Activated CD8-positive, alpha-beta T cell treated with anti-CD3 and anti-CD28 coated beads, Interleukin-2, amount 10 ng/mL, durations not matched to agents 7 days and 5 days (primary cell): ENCODE measurements at regions not wholly inside any gene's neighbourhood (a gene's known extent, or its start where the extent isn't known, plus 50 kb on each side); places are given as distances from the start of the nearest gene placed in this dataset.

Source experiments
- ATAC-seq: fragments of 150-1000 bp; cut with Tn5 transposase; one replicate; pipeline ENCODE4 v1.10.0; 2021; ENCODE audit warnings: moderate library complexity
- CTCF ChIA-PET: fragments of 350-600 bp; sonication (Branson Sonifier 250); formaldehyde crosslinking; loops from one replicate; lab custom pipeline; 2021; ENCODE audit warnings: antibody characterized with exemption; lab: Charles Lee
- POLR2A ChIA-PET: fragments of 350-600 bp; sonication (Branson Sonifier 250); formaldehyde crosslinking; loops from one replicate; lab custom pipeline; 2021; ENCODE audit warnings: antibody characterized with exemption; lab: Charles Lee
- DNase-seq: peaks from one replicate; pipeline ENCODE4 v3.0.0-alpha.2; 2020
- H3K27ac Mint-ChIP-seq: one replicate; pipeline ENCODE4 v1.8.0; 2021; ENCODE audit warnings: mild to moderate bottlenecking, mixed read lengths
- H3K27me3 Mint-ChIP-seq: one replicate; pipeline ENCODE4 v1.8.0; 2021; ENCODE audit warnings: low read depth, mixed read lengths
- H3K36me3 Mint-ChIP-seq: one replicate; pipeline ENCODE4 v1.8.0; 2021; ENCODE audit warnings: low read depth, mixed read lengths
- H3K4me1 Mint-ChIP-seq: one replicate; pipeline ENCODE4 v1.8.0; 2021; ENCODE audit warnings: low read depth, mixed read lengths
- H3K4me3 Mint-ChIP-seq: one replicate; pipeline ENCODE4 v1.8.0; 2021; ENCODE audit warnings: mild to moderate bottlenecking, mixed read lengths
- H3K9me3 Mint-ChIP-seq: one replicate; pipeline ENCODE4 v1.8.0; 2022; ENCODE audit warnings: mixed read lengths; ENCODE audit not compliant: insufficient read depth

DNA sequence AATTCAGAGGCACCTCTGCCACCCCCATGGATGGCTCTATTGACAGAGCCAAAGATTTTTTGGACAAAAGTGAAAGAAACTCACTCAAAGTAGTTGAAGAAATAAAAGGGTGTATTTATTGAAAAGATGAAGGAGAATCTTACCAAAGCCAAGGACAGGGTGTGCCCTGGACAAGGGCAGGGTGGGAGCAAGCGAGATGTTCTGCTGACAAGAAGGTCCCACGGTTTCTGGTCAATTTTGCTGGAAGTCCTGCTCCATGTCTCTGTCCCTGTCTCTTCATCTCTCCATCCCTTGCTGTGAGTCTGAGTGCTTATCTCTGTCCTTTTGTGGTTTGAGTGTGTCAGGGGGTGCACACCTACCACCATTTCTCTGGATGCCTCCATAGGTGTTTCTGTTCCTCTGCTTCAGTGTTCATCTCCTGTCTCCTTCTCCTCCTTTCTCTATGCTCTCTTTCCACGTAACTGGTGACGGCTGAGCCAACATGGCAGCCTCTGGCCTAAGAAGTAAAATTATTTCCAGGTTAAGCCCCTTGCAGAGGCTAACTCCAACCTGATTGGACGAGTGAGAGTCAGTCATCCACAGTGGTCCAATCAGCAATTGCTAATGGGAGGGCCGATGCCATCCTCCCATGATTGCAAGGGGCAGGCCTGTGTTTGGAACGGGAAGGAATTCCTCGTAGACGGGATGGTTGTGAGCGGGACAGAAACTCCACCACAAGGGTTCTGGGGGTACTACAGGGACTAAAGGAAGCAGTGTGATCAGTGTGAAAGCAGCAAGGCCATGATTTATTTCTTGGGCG, 502.1 kb upstream of the CDH4 start:
- ATAC-seq (no peak), DNase-seq (no peak)
- ChIA-PET POLR2A (no interaction called here), CTCF (no interaction called here)
- H3K4me3 Mint-ChIP-seq: no peak overlapping the region
- no peaks in the 10 kb centered on the region for H3K27me3 Mint-ChIP-seq
- no peaks in the 10 kb centered on the region for H3K36me3 Mint-ChIP-seq
- H3K9me3 Mint-ChIP-seq: no peaks in the 10 kb centered on the region
- no peak overlapping the region for H3K27ac Mint-ChIP-seq
- H3K4me1 Mint-ChIP-seq: no peaks in the 10 kb centered on the region

DNA sequence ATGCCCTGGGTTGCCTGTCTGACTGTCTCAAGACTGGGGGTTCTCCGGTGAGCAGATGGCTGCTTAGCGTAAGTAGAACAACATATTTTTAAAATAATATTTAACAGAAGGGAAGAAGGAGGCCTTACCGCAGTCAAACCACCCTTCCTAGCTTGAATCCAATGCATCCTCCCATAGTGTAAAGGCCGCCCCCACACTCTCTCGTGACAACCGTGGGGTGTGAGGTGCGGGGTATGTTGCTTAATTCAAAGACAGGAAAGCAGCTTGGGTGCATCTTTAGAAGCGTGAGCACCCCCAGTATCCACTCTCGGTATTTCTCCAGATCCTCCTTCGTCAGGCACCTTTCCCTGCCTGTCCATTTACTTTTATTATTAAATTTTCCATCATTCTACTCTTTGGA, 501.2 kb upstream of the CDH4 start:
- DNase-seq (no peak), ATAC-seq (no peak)
- Mint-ChIP-seq H3K9me3 (no peaks in the 10 kb centered on the region), H3K27me3 (no peaks in the 10 kb centered on the region), H3K36me3 (no peaks in the 10 kb centered on the region), H3K4me1 (no peaks in the 10 kb centered on the region), H3K27ac (no peak overlapping the region), H3K4me3 (no peak overlapping the region)
- CTCF ChIA-PET: no interaction called here
- POLR2A ChIA-PET: no interaction called here

DNA sequence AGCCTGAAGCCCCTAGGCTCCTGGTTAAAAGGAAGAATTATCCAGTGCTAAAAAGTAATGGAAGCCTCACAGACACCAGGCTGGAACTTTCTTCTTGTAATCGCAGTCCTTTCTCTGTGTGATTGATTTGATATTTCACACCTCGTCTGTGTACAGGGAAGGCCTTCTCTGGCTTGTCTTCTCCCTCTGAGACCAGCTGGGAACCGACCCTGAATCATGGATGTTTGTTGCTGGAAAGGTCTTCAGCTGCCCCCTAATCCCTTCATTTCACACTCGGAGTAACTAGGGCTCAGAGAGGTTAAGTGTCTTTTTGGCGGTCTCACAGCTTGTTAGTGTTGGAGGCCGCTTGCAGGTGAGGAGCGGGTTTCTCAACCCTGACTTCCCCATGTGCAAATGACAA, 500.2 kb upstream of the CDH4 start:
- H3K27me3 Mint-ChIP-seq: no peaks in the 10 kb centered on the region
- H3K9me3 Mint-ChIP-seq: no peaks in the 10 kb centered on the region
- POLR2A ChIA-PET: no interaction called here
- ATAC-seq (no peak), DNase-seq (no peak)
- no peak overlapping the region for H3K4me3 Mint-ChIP-seq
- H3K27ac Mint-ChIP-seq: no peak overlapping the region
- no peaks in the 10 kb centered on the region for H3K36me3 Mint-ChIP-seq
- H3K4me1 Mint-ChIP-seq: no peaks in the 10 kb centered on the region
- CTCF ChIA-PET: no interaction called here

DNA sequence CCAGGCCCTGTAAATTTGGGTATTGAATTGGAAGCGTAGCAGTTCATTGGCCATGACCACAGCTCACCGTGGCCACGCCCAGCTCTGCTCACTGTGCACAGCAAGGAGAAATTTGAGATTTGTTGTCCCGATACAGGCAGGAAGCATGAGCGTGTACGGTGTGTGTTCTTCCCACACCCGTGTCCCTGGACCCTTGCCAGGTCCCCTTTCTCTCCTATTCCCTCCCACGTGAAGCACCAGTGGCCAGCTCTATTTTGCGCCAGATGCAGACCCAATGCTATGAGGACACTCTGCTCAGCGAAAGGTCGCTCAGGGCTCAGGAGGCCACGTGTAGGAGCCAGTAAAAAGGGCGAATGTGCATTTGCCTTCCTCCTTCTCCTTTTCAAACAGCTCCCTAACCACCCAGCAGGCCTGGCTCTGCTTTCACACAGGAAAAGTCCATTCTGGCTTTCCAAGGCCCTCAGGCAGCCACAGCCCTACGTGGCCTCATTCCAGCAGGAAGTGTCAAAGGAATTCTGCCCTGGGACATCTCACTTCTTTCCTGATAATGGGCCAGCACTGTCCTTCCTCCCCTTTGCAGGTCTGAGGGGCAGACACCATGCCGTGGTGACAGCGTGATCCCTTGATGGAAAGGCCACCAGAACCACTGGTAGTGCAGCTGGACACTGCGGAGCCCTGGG, 499.2 kb upstream of the CDH4 start:
- H3K4me1 Mint-ChIP-seq: no peaks in the 10 kb centered on the region
- CTCF ChIA-PET: no interaction called here
- no peak overlapping the region for H3K27ac Mint-ChIP-seq
- DNase-seq (no peak), ATAC-seq (no peak)
- no peak overlapping the region for H3K4me3 Mint-ChIP-seq
- H3K9me3 Mint-ChIP-seq: no peaks in the 10 kb centered on the region
- no peaks in the 10 kb centered on the region for H3K36me3 Mint-ChIP-seq
- H3K27me3 Mint-ChIP-seq: no peaks in the 10 kb centered on the region
- POLR2A ChIA-PET: no interaction called here

DNA sequence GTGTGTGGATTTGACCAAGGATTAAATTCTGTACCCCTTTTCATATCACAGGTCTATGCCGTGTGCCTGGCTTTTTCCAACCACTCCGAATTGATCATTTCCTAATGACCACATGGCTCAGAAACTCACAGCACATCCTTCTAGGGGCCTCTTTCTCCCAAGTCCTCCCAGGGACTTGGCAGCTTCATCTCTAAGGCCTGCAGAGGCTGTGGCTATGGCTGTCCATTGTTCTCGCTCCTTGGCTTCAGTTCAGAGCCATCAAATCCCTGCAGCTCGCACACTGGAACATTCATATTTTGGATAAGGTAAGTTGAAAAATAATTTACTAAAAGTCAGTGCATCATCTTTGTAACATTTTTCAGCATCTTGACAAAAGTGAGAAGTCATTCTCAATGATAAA, 497.2 kb upstream of the CDH4 start:
- Mint-ChIP-seq H3K9me3 (no peaks in the 10 kb centered on the region), H3K36me3 (no peaks in the 10 kb centered on the region), H3K27me3 (no peaks in the 10 kb centered on the region), H3K4me3 (no peak overlapping the region), H3K27ac (no peak overlapping the region), H3K4me1 (no peaks in the 10 kb centered on the region)
- POLR2A ChIA-PET: no interaction called here
- DNase-seq (no peak), ATAC-seq (no peak)
- CTCF ChIA-PET: no interaction called here

DNA sequence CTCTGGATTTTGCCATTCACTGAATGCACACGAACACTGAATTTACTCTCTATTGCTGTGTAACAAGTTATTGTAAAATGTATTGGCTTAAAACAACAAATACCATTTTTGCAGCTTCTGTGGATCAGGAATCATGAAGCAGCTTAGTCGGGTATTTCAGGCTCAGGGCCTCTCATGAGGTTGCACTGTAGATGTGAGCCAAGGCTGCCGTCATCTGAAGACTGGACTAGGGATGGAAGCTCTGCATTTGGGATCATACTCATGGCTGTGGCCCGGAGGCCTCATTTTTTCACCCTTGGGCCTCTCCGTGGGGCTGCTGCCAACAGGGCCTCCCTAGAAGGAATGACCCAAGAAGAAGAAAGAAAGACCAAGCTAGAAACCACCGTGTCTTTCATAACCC, 492.4 kb upstream of the CDH4 start:
- ATAC-seq: no peak
- H3K9me3 Mint-ChIP-seq: no peaks in the 10 kb centered on the region
- CTCF ChIA-PET: no interaction called here

DNA sequence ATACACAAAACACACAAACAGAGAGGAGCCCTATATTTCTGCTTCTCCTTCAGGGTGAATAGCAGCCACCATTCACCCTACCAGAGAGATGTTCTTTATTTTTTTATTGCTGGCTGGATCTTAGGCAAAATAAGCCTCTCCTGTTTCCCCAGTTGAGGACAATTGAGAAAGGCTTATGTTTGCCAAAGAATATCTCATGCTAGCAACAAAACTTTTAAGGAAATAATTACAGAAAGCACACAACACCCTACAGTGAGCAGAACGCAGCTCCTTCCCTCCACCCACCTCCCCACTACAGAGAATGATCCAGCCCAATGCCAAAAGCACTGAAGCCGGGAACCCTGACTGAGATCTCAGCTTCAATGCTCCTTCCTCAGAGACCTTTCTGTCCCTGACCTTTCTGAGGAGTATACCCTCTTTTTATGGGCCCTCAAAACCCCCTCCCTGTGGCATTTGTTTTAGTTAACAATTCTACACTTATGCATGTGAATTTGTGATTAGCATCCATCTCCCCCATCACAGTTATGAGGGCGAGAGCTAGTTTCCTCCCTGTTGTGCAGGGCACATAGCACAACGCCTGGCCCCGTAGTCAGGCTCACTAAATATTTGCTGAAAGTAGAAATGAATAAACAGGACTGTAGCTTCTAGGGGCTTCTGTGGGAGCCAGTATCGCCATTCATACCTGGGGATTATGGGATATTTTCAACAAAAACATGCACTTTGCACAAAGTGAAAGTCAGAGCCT, 491.6 kb upstream of the CDH4 start:
- ChIA-PET CTCF (no interaction called here), POLR2A (no interaction called here)
- H3K27me3 Mint-ChIP-seq: no peaks in the 10 kb centered on the region

More for the DNA sequence above, 492.4 kb upstream of the CDH4 start:
- Mint-ChIP-seq H3K4me3 (no peak overlapping the region), H3K36me3 (no peaks in the 10 kb centered on the region), H3K27me3 (no peaks in the 10 kb centered on the region), H3K4me1 (no peaks in the 10 kb centered on the region), H3K27ac (no peak overlapping the region)
- POLR2A ChIA-PET: no interaction called here
- no peak for DNase-seq

DNA sequence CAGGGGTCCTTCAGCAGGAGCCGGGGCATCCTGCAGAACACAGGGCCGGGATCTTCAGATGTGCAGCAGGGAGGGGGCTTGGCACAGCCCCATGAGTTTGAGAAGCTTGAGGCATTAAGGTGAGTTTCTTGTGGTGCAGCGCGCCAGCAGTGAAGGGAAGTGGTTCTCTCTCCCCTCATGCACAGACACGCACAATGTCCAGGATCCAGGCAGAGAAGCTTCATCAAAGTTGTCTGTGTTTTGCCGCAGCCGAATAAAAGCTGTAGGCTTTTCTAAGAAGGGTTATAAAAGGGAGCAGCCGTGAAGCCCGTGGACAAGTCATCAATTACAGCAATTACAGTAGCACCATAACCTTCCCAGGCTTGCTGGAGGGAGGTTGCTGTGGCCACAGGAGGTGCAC, 491.0 kb upstream of the CDH4 start:
- Mint-ChIP-seq H3K36me3 (no peaks in the 10 kb centered on the region), H3K9me3 (no peaks in the 10 kb centered on the region), H3K27me3 (no peaks in the 10 kb centered on the region), H3K27ac (no peak overlapping the region), H3K4me3 (no peak overlapping the region), H3K4me1 (no peaks in the 10 kb centered on the region)
- ATAC-seq (no peak), DNase-seq (no peak)
- ChIA-PET CTCF (no interaction called here), POLR2A (no interaction called here)

More for the DNA sequence above, 491.6 kb upstream of the CDH4 start:
- no peak for ATAC-seq
- no peaks in the 10 kb centered on the region for H3K9me3 Mint-ChIP-seq
- no peak overlapping the region for H3K4me3 Mint-ChIP-seq
- no peaks in the 10 kb centered on the region for H3K36me3 Mint-ChIP-seq
- no peak for DNase-seq
- H3K27ac Mint-ChIP-seq: no peak overlapping the region
- H3K4me1 Mint-ChIP-seq: no peaks in the 10 kb centered on the region

DNA sequence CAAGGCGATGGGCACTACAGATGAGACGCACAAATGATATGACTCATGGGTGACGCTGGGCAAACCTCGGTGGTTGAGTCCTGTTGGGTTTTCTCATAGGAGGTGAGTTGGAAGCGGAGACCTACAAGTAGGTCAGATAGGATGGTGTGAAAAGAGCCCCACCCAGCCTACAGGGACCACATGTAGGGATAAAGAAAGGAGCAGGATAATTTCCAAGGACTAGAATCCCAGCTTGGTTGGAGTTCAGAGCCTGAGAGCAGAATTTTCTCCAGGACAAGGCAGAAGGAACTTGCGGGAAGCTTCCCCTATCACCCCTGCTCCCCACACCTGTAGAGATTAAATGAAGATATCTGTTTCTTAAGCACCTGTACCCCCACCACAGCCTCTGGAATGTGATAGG, 489.7 kb upstream of the CDH4 start:
- no peak for ATAC-seq
- CTCF ChIA-PET: no interaction called here
- H3K27ac Mint-ChIP-seq: no peak overlapping the region
- POLR2A ChIA-PET: no interaction called here
- H3K36me3 Mint-ChIP-seq: no peaks in the 10 kb centered on the region
- H3K4me1 Mint-ChIP-seq: no peaks in the 10 kb centered on the region
- H3K4me3 Mint-ChIP-seq: no peak overlapping the region
- DNase-seq: no peak
- H3K27me3 Mint-ChIP-seq: no peaks in the 10 kb centered on the region
- H3K9me3 Mint-ChIP-seq: no peaks in the 10 kb centered on the region

DNA sequence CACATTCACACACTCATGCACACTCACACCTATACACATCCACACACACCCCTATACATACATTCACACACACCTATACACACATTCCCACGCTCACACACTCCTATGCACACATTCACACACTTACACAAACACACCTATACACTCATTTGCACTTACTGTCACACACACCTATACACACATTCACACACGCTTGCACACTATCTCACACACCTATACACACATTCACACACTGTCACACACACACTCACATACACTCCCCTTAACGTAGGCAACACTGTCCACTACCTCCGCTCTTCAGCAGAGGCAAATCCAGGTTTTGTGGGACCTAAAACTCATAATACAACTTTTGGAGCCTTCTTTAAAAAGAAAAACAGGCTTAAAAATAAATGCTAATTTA, 487.7 kb upstream of the CDH4 start:
- Mint-ChIP-seq H3K36me3 (no peaks in the 10 kb centered on the region), H3K27ac (no peak overlapping the region), H3K4me3 (no peak overlapping the region), H3K9me3 (no peaks in the 10 kb centered on the region), H3K4me1 (no peaks in the 10 kb centered on the region), H3K27me3 (no peaks in the 10 kb centered on the region)
- ChIA-PET CTCF (no interaction called here), POLR2A (no interaction called here)
- DNase-seq (no peak), ATAC-seq (no peak)

DNA sequence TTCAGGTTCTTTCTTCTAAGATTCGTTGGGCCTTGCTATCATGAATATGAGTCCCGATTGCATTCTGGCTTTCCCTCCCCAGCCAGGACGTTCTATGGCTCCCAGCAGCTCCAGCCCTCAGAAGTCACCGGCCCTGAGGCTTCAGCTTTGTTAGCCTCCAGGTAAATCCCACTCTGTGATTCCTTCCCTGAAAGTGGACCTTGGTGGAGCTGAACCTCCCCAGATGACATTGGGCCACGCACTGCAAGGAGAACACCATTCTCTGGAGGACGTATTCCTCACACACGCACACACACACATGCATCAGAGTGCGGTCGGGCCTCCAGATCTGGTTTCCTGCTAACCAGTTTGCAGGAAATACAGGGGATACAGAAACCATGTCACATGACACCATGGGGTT, 487.3 kb upstream of the CDH4 start:
- H3K27me3 Mint-ChIP-seq: no peaks in the 10 kb centered on the region
- H3K4me1 Mint-ChIP-seq: no peaks in the 10 kb centered on the region
- H3K36me3 Mint-ChIP-seq: no peaks in the 10 kb centered on the region
- no peak for DNase-seq
- H3K27ac Mint-ChIP-seq: no peak overlapping the region
- CTCF ChIA-PET: no interaction called here
- no peaks in the 10 kb centered on the region for H3K9me3 Mint-ChIP-seq
- no peak for ATAC-seq
- no peak overlapping the region for H3K4me3 Mint-ChIP-seq
- POLR2A ChIA-PET: no interaction called here

DNA sequence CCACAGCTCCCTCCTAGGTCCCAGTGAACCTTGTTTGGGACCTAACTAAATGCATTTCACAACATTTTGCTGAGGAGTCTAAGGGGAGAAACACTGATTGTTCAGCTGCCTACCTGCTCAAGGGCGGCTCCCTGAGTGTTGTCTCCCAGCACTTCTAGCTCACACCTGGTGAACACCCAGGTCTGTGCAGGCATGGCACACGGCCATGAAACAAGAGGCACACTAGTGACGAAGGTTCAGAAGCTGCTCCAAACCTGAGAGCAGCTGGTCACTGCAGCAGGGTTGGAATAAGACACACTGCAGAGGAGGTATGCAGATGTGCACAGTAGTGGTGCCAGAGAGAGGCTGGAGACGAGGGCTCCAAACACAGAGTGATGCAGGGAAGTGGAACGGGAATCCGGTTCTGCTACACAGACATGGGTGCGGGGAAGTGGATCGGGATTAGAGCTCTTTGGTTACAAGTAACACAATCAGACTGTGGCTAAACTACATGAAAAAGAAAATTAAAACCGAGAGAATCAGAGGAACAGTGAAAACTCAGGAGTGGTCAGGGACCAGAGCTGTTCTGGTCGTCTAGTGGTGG, 486.1 kb upstream of the CDH4 start:
- H3K4me3 Mint-ChIP-seq: no peak overlapping the region
- H3K9me3 Mint-ChIP-seq: no peaks in the 10 kb centered on the region
- no peaks in the 10 kb centered on the region for H3K4me1 Mint-ChIP-seq
- H3K36me3 Mint-ChIP-seq: no peaks in the 10 kb centered on the region
- ChIA-PET POLR2A (no interaction called here), CTCF (no interaction called here)
- ATAC-seq: no peak
- H3K27ac Mint-ChIP-seq: no peak overlapping the region
- H3K27me3 Mint-ChIP-seq: no peaks in the 10 kb centered on the region
- DNase-seq: no peak
